ENCODE measurements at regions not wholly inside any gene's neighbourhood (a gene's known extent, or its start where the extent isn't known, plus 50 kb on each side); places are given as distances from the start of the nearest gene placed in this dataset.

DNA sequence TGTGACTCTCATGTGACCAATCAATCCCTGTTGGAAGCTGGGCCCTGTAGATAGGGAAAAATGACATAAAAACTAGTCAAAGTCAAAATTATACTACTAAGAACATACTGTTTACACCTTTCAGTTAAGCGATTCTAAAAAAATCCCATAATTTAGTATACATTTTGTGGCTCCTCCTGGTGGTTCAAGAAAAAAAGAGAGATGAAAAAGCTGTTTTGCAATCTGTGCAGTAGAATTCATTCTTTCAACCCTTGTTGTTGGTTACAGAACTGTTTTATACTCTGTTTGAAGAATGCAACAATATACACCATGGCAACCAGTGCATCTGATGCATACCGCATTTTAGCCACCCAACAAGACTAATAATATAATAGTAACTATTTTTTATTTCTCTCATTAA is 66.8 kb upstream of the ANK2 start:
- no peak for FAIRE-seq
- H3K27me3 ChIP-seq (ENCODE audit: control insufficient read depth in 2 of 2, insufficient read depth in 2 of 2, low read length in 2 of 2), result no peaks in the 10 kb centered on the region
- no peak for DNase-seq (ENCODE audit: low read depth, low spot score)
- no peak overlapping the region for H2AFZ ChIP-seq (ENCODE audit: low read depth, low read length)
- H3K9me1 ChIP-seq (replicated peaks; ENCODE audit: control insufficient read depth, extremely low read depth, insufficient read depth, low read length), result no peaks in the 10 kb centered on the region
- CTCF ChIA-PET, result no interaction called here
- no peaks in the 10 kb centered on the region for H3K36me3 ChIP-seq (ENCODE audit: control insufficient read depth in 2 of 2, extremely low read depth in 1 of 2, insufficient read depth in 2 of 2, low read length in 2 of 2)
- H3K4me3 ChIP-seq (replicated peaks in 1 of 3; ENCODE audit: insufficient read depth in 1 of 3, low read depth in 1 of 3, low read length in 3 of 3), result no peak overlapping the region
- no peak overlapping the region for H3K4me2 ChIP-seq (ENCODE audit: insufficient read depth, low read length)
- no peaks in the 10 kb centered on the region for H3K79me2 ChIP-seq (ENCODE audit: control insufficient read depth, insufficient read depth, low read length)
- no peak overlapping the region for H3K9ac ChIP-seq (replicated peaks; ENCODE audit: extremely low read depth, insufficient read depth, low read length)
- H3K4me1 ChIP-seq (ENCODE audit: control insufficient read depth, extremely low read depth, insufficient read depth, low read length), result no peaks in the 10 kb centered on the region
- intact Hi-C loops (cut with micrococcal nuclease) (no loop called here), dilution Hi-C loops (cut with MboI; ENCODE audit: extremely low pct_ligation_motif_present, low sequenced_read_pairs) (no loop called here)
- H3K9me3 ChIP-seq (replicated peaks; ENCODE audit: control insufficient read depth, insufficient read depth, low read length), result no peaks in the 10 kb centered on the region
- TF ChIP-seq EZH2 (IDR thresholded peaks at IDR 0.05; ENCODE audit: borderline replicate concordance, low read depth, low read length, severe bottlenecking) (no peak), POLR2AphosphoS5 (IDR thresholded peaks at IDR 0.05; ENCODE audit: insufficient read depth, low read depth, low read length) (no peak), JUN (IDR thresholded peaks at IDR 0.05; ENCODE audit: borderline replicate concordance, insufficient read depth, insufficient read length, low read depth) (no peak), MYC (IDR thresholded peaks at IDR 0.05; ENCODE audit: low read depth, low read length) (no peak), GATA2 (IDR thresholded peaks at IDR 0.05; ENCODE audit: insufficient read depth, insufficient read length, low read depth, low read length) (no peak), POLR2A (IDR thresholded peaks at IDR 0.05; ENCODE audit: low read depth, low read length) (no peak), FOS (IDR thresholded peaks at IDR 0.05; ENCODE audit: borderline replicate concordance, insufficient read depth, low read length) (no peak), CTCF (IDR thresholded peaks at IDR 0.05; ENCODE audit: extremely low read depth in 1 of 2, insufficient read depth in 1 of 2, low read depth in 1 of 2, low read length in 2 of 2) (no peak)
- TF ChIP-seq, protein P1, sequence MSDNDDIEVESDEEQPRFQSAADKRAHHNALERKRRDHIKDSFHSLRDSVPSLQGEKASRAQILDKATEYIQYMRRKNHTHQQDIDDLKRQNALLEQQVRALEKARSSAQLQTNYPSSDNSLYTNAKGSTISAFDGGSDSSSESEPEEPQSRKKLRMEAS (IDR thresholded peaks at IDR 0.05; ENCODE audit: insufficient read depth, insufficient read length), result no peak
- no TSS peak for BruUV-seq (replicated peaks)
- H4K20me1 ChIP-seq (replicated peaks; ENCODE audit: control insufficient read depth, extremely low read depth, insufficient read depth, low read length), result no peaks in the 10 kb centered on the region
- no peak overlapping the region for H3K27ac ChIP-seq (ENCODE audit: insufficient read depth, low read depth, low read length)
- POLR2A ChIA-PET, result no interaction called here
